ENCODE measurements at regions not wholly inside any gene's neighbourhood (a gene's known extent, or its start where the extent isn't known, plus 50 kb on each side); places are given as distances from the start of the nearest gene placed in this dataset.

DNA sequence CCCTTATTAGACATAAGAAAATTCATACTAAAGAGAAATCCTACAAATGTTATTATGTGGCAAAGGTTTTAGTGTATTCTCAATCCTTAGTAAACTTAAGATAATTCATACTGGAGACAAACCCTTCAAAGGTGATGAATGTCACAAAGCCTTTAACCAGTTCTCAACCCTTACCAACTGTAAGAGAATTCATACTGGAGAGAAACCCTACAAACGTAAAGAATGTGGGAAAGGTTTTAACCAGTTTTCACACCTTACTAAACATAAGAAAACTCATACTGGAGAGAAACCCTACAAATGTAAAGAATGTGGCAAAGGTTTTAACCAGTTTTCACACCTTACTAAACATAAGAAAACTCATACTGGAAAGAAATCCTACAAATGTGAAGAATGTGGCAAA is 93.2 kb downstream of the ZNF680 start:
- H2AFZ ChIP-seq (ENCODE audit: insufficient read depth, low read depth, low read length, poor library complexity, severe bottlenecking): no peak overlapping the region
- no peak overlapping the region for H3K9ac ChIP-seq (ENCODE audit: insufficient read depth, low read length, poor library complexity, severe bottlenecking)
- H3K79me2 ChIP-seq (ENCODE audit: insufficient read depth, low read length): no peaks in the 10 kb centered on the region
- no peak overlapping the region for H3K27ac ChIP-seq (ENCODE audit: low read depth in 1 of 2, low read length in 2 of 2)
- H4K20me1 ChIP-seq (ENCODE audit: insufficient read depth, low read length): no peaks in the 10 kb centered on the region
- Mint-ChIP-seq H3K27ac (no peak overlapping the region), H3K27me3 (ENCODE audit: low read depth in 3 of 3) (peaks cover 0 to 1% (median 0%) of the 10 kb centered on the region in 3 donors), H3K36me3 (no peaks in the 10 kb centered on the region), H3K4me1 (no peaks in the 10 kb centered on the region), H3K9me3 (peaks cover 7 to 52% (median 40%) of the 10 kb centered on the region in 7 donors), H3K4me3 (no peak overlapping the region)
- no peak overlapping the region for H3K4me2 ChIP-seq (replicated peaks; ENCODE audit: extremely low read depth, low read length, poor library complexity, severe bottlenecking)
- no peak overlapping the region for H3K4me3 ChIP-seq (replicated peaks in 1 of 3; ENCODE audit: low read depth in 2 of 3, low read length in 3 of 3)
- no peaks in the 10 kb centered on the region for H3K36me3 ChIP-seq (replicated peaks in 1 of 2; ENCODE audit: control insufficient read depth in 1 of 2, insufficient read depth in 2 of 2, low read length in 2 of 2)
- no CpG with 5 or more reads among the region's 1 CpG for WGBS (ENCODE audit: insufficient coverage)
- peaks cover 39 to 43% of the 10 kb centered on the region in 2 donors for H3K9me3 ChIP-seq (replicated peaks in 1 of 2; ENCODE audit: control insufficient read depth in 1 of 2, insufficient read depth in 1 of 2, low read length in 2 of 2)
- no peaks in the 10 kb centered on the region for H3K27me3 ChIP-seq (ENCODE audit: control insufficient read depth in 2 of 2, insufficient read depth in 2 of 2, low read length in 2 of 2)
- intact Hi-C loops (cut with micrococcal nuclease): no loop called here
- no peaks in the 10 kb centered on the region for H3K4me1 ChIP-seq (ENCODE audit: control insufficient read depth in 1 of 2, insufficient read depth in 2 of 2, low read length in 2 of 2)
- DNase-seq: no peak
- TF ChIP-seq, protein P1, sequence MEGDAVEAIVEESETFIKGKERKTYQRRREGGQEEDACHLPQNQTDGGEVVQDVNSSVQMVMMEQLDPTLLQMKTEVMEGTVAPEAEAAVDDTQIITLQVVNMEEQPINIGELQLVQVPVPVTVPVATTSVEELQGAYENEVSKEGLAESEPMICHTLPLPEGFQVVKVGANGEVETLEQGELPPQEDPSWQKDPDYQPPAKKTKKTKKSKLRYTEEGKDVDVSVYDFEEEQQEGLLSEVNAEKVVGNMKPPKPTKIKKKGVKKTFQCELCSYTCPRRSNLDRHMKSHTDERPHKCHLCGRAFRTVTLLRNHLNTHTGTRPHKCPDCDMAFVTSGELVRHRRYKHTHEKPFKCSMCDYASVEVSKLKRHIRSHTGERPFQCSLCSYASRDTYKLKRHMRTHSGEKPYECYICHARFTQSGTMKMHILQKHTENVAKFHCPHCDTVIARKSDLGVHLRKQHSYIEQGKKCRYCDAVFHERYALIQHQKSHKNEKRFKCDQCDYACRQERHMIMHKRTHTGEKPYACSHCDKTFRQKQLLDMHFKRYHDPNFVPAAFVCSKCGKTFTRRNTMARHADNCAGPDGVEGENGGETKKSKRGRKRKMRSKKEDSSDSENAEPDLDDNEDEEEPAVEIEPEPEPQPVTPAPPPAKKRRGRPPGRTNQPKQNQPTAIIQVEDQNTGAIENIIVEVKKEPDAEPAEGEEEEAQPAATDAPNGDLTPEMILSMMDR (IDR thresholded peaks at IDR 0.05): no peak

DNA sequence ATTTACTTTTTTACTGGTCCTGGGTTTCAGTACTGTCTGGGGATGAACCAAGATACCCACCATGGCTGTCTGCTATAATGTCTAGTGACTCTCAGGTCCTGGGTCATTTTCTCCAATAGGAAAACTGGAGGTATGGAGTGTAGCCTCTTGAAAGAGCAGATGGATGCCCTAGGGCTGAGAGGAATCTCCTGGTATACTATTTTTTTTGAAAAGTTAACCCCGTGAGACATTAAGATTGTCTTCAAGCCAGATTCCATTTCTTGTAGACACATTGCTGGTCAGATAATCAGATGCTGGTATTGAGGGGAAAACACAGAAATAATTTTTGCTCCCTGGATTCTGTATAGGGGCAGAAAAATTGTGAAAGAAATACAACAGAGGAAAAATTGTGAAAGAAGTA is 97.3 kb downstream of the ZNF680 start:
- Histone ChIP-seq H3K9me3 (replicated peaks in 1 of 2; ENCODE audit: control insufficient read depth in 1 of 2, insufficient read depth in 1 of 2, low read length in 2 of 2) (peaks cover 47 to 60% of the 10 kb centered on the region in 2 donors), H2AFZ (ENCODE audit: insufficient read depth, low read depth, low read length, poor library complexity, severe bottlenecking) (no peak overlapping the region), H4K20me1 (ENCODE audit: insufficient read depth, low read length) (no peaks in the 10 kb centered on the region), H3K4me3 (replicated peaks in 1 of 3; ENCODE audit: low read depth in 2 of 3, low read length in 3 of 3) (no peak overlapping the region), H3K79me2 (ENCODE audit: insufficient read depth, low read length) (no peaks in the 10 kb centered on the region), H3K9ac (ENCODE audit: insufficient read depth, low read length, poor library complexity, severe bottlenecking) (no peak overlapping the region), H3K4me2 (replicated peaks; ENCODE audit: extremely low read depth, low read length, poor library complexity, severe bottlenecking) (no peak overlapping the region), H3K27ac (ENCODE audit: low read depth in 1 of 2, low read length in 2 of 2) (no peak overlapping the region), H3K36me3 (replicated peaks in 1 of 2; ENCODE audit: control insufficient read depth in 1 of 2, insufficient read depth in 2 of 2, low read length in 2 of 2) (no peaks in the 10 kb centered on the region), H3K27me3 (ENCODE audit: control insufficient read depth in 2 of 2, insufficient read depth in 2 of 2, low read length in 2 of 2) (no peaks in the 10 kb centered on the region), H3K4me1 (ENCODE audit: control insufficient read depth in 1 of 2, insufficient read depth in 2 of 2, low read length in 2 of 2) (no peaks in the 10 kb centered on the region)
- H3K4me3 Mint-ChIP-seq: no peak overlapping the region
- no peaks in the 10 kb centered on the region for H3K36me3 Mint-ChIP-seq
- peaks cover 10 to 57% (median 52%) of the 10 kb centered on the region in 7 donors for H3K9me3 Mint-ChIP-seq
- intact Hi-C loops (cut with micrococcal nuclease): no loop called here
- no peak overlapping the region for H3K27ac Mint-ChIP-seq
- H3K27me3 Mint-ChIP-seq (ENCODE audit: low read depth in 3 of 3): peaks cover 0 to 1% (median 0%) of the 10 kb centered on the region in 3 donors
- no CpG with 5 or more reads among the region's 1 CpG for WGBS (ENCODE audit: insufficient coverage)
- H3K4me1 Mint-ChIP-seq: peaks cover 5% of the 10 kb centered on the region
- no peak for DNase-seq
- TF ChIP-seq, protein P1 (IDR thresholded peaks at IDR 0.05): no peak

Data from CD14-positive monocyte (primary cell).